ENCODE measurements at regions not wholly inside any gene's neighbourhood (a gene's known extent, or its start where the extent isn't known, plus 50 kb on each side); places are given as distances from the start of the nearest gene placed in this dataset.
"Not testable (repeated sequence)": the region's sequence is repeated elsewhere in the genome, so short reads cannot be mapped to it uniquely, and the experiment has no call there.

DNA sequence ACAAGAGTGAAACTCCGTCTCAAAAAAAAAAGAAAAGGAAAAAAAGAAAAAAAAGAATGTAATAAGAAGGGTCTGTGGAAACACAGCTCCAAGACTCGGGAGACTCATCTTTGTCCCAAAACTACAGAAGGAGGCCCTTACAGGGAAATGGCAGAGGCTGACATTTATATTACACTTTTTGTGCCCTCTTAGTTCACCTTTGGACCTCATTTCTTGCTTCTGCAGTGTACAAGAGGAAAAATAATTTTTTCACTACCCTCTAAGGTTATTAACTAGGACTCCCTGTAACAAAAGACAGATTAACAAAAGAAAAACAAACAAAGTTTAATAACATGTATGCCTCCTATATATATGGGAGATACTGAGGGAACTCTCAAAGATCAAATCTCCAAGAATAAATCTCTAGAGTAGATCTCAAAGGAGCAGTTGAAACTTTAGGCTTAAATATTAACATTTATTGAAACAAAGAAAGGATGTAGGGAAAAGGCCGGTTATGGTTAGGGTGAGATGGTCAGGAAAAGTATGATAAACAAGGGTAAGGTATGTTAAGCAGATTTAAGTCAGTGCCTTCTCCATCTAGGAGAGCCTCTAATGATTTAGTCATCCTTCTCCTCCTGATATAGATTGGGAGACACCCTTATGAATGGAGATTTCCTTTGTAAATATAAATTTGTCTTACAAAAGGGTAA lies 121.3 kb upstream of the JADE1 start:
- no peak for DNase-seq

- DNase-seq: no peak
Measured at GRCh38 chr4:128686810-128687209, 122.7 kb upstream of the JADE1 start.

- no peak for DNase-seq
Measured at GRCh38 chr4:128686032-128686465, 123.5 kb upstream of the JADE1 start.

DNA sequence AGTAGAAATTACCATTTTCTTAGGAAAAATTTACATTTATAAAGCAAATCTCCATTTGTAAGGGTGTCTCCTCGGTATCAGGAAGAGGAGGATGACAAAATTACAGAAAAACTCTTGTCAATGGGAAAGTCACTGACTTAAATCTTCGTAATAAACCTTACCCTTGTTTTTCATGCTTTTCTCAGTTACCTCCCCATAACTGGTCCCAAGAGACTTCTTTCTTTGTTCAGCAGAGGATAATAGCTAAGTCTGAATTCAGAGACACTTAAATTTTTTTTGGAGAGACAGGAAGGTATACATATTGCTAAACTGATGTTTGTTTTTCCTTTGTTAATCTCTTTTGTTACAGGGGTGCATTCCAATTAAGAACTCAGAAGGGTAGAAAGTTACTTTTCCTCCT lies 125.5 kb upstream of the JADE1 start:
- DNase-seq: no peak

- DNase-seq: no peak
Measured at GRCh38 chr4:128682942-128683666, 126.4 kb upstream of the JADE1 start.

- no peak for DNase-seq
Measured at GRCh38 chr4:128676095-128676494, 133.4 kb upstream of the JADE1 start.

DNA sequence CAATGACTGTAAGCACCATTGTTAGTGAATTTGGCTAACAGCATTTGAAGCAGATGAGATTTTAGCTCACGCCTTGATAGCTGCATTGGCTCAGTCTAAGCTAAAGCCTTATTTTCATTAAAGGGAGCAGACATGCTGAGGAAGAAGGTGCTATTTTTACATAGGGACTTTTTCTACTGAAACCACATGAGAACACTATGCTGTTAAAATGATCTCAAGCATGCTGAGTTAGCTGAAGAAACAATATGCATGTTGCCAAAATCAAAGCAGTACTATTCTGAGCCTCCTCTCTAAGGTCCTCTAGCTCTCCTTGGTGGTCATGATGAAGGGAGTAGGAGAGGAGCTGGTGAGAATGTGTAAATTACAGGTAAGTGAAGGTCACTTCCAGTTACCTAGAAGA lies 134.4 kb upstream of the JADE1 start:
- no peak for DNase-seq

GRCh38 chr4:128673159-128673558 lies 136.3 kb upstream of the JADE1 start:
- DNase-seq: not testable (repeated sequence)

GRCh38 chr4:128672596-128672995 lies 136.9 kb upstream of the JADE1 start:
- DNase-seq: not testable (repeated sequence)

DNA sequence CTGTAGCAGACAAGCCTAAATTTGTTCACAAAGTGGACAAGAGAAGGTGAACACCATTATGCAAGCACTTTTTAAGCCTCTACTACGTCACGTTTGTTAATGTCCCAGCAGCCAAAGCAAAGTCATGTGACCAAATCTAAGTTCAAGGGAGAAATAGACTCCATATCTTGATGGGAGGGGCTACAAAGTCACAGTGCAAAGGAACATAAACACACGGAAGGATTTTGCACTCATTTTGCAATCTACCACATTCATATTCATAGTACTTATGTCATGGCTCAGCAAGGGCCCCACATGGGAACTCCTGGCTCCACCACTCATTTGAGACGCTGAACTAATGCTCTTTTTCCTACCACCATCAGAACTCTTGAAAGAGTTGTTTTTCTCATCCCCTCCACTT lies 139.0 kb upstream of the JADE1 start:
- no peak for DNase-seq

DNA sequence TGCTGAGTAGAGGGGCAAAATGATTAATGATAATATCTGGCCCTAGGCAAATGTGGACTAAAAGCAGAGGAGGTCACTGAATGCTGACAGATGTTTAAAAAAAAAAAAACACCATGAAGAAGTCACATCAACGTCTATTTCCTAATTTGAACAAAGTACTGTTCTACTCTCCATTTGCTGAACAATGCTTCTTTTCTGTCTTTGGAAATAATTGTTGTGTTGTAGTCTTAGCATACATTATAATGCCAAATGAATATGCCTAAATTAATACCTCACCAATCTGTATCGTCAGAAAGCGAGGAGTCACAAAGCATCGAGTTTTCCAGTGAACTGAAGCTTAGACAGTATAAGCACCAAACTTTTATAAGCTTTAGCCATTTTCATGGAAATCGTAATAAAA lies 140.9 kb upstream of the JADE1 start:
- no peak for DNase-seq

GRCh38 chr4:128665514-128665913 lies 144.0 kb upstream of the JADE1 start:
- DNase-seq: no peak

DNA sequence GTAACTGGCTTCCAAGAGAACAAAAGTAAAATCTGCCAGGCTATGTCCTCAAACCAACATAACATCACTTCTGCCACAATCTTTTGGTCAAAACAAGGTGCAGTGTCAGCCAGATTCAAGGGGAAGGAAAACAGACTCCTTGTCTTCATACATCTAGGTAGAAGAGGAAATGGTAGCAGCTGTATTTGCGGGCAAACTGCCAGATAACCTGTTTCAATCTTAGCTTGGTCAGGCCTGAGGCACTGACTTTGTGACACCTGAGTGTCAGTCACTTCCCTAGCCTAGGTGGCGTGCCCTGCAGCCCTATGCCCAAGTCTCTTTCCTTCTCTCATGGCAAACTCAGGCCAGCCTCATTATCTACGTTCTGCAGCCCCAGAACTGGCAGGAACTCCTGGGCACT lies 146.2 kb upstream of the JADE1 start:
- no peak for DNase-seq

GRCh38 chr4:128661479-128661878 lies 148.0 kb upstream of the JADE1 start:
- DNase-seq: no peak

DNA sequence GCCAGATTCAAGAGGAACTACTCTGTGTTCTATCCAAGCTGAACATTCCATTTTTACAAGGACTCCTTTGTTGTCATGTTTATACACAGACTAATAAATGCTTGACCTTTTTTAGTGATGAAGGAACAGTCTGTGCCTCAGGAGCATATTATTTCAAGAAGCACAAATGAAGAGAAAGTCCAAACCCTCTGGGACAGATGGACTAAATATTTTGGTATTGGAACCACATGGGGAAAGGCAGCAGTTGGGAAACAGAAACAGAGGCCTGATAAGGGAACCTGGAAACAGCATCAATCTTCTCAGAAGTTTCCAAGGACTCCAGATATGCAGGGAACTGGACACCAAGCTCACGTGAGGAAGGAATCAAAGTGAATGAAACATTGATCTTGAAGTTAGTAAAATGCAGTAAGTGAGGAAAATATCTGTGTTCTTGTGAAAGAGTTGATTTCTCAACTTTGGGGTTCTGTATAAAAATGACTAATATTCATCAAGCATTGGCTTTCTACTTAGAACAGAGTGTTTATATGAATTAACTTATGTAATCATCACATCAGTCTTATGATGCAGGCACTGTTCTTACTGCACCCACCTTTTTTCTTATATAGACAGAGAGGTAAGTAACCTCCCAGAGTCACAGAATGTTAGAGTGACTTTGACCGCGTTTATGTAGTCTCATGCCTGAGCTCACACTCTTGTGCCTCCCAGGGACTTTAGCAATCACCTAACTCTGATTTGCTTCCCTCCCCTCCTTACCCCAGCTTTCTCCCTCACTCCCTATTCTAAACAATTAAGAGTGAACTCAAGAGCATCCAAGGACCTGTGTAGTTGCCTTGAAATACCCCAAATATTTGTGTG lies 148.9 kb upstream of the JADE1 start:
- DNase-seq: no peak

DNA sequence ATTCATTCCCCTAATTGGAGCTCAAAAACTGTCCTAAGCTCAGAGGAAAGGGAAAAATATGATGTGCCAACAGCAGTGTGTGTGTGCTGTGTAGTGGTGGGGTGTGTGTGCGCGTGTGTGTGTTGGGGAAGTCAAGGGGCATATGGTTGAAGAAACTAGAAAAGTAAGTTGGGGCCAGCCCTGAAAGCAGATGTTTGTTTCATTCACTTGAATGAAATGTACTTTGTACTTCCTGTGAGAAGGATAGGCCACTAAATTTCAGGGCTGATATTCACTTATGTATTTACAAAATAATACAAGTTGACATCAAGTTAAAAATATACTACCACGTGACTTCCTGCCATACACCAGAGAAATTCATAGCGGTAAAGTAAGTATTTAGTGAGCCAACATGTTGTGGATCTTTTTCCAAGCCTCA lies 151.3 kb upstream of the JADE1 start:
- DNase-seq: no peak

DNA sequence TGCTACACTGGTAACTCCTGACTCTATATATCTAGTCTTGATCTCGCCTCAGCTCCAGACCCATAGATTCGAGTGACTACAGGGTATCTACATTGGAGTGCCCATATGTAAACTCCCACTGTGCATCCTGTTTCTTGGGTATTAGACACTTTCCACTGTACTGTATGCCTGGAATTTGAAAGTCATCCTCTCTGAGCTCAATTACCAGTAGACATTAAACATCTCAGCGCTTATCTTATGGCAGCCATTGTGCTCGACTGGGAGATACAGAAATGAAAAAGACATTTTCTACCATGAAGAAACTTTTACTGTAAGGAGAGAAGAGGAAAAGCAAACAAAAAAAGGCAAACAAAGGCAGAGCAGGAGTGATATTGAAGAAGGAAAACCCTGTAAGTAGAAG lies 151.9 kb upstream of the JADE1 start:
- no peak for DNase-seq

DNA sequence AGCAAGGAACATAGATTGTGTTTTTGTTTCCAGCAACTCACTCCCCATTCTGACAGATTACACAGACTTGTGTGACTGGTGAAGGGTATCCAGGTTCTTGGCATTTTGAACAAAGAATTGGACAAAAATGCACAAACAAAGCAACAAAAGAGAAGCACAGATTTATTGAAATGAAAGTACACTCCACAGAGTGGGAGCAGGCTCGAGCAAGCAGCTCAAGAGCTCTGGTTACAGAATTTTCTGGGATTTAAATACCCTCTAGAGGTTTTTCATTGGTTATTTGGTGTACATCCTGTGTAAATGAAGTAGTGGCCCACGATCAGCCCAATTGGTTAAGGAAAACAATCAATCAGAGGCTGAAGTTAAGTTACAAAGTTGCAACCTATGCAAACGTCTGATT lies 155.0 kb upstream of the JADE1 start:
- no peak for DNase-seq

- DNase-seq: no peak
Measured at GRCh38 chr4:128653527-128654444, 155.7 kb upstream of the JADE1 start.

DNA sequence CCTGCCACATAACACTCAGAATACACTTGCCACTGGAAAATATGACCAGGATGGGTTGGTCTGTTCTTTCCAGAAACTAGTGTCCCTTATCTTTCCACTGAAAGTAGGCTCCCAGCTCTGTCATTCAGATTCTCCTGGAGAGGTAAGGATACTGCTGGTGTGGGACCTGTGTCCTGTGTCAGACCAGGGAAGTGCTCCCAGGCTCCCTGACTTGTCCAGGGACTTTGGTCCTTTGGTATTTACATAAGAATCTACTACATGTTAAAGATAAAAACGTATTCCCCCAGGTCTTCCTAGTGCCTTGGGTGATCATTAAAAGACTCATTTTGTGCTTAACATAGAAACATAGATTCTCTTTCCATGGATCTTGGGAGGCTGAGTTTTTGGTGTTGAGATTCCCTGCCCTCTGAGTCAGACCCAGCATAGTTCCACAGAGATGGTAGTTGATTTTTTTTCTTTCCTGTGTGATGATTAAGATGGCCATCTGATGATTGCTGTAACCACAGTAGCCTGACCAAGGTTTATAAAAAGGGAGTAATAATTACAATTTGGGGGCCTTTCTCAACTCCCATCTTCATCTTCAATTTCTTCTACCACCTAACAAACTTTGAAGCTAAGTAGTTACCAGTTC lies 159.8 kb upstream of the JADE1 start:
- no peak for DNase-seq

GRCh38 chr4:128649161-128649560 lies 160.3 kb upstream of the JADE1 start:
- no peak for DNase-seq

GRCh38 chr4:128648021-128648420 lies 161.5 kb upstream of the JADE1 start:
- no peak for DNase-seq
